K562 (cell line): ENCODE measurements at regions not wholly inside any gene's neighbourhood (a gene's known extent, or its start where the extent isn't known, plus 50 kb on each side); places are given as distances from the start of the nearest gene placed in this dataset.

Experiments
- ATAC-seq: fragments of 200-7000 bp; cut with Tn5 transposase; 3 replicates; pipeline ENCODE4 v1.9.1; 2020; ENCODE audit warnings: moderate library complexity
- BruUV-seq: library from RNA; stranded (reverse); fragments of 400-500 nt; replicated peaks from 2 replicates; lab custom pipeline; 2021; lab: Mats Ljungman, UMichigan
- CTCF ChIA-PET: fragments of 300-600 bp; formaldehyde crosslinking; extraction: SDS; loops from one replicate; lab custom pipeline; 2021; ENCODE audit warnings: low intra/inter-chr PET ratio; lab: Yijun Ruan, JAX
- POLR2A ChIA-PET: fragments of 300-600, 350-650 bp; sonication (Branson Sonifier 250); formaldehyde crosslinking; extraction: SDS; loops from one replicate; lab custom pipeline; 2021; ENCODE audit warnings: antibody characterized with exemption, inconsistent platforms; lab: Yijun Ruan, JAX
- DNase-seq, 4 experiments: peaks; one replicate each; pipeline versions ENCODE4 v3.0.0 to v3.0.0-alpha.2; 2011 to 2018; ENCODE audit warnings: low spot score in 3 of 4, mixed read lengths in 3 of 4; ENCODE audit errors: extremely low read depth in 1 of 4
- FAIRE-seq: peaks from 2 replicates; lab custom pipeline; 2011; peaks lifted over from hg19 to GRCh38; lab: Jason Lieb, UNC
- H2AFZ ChIP-seq: 2 replicates; pipeline ENCODE4 v1.6.0; 2011; ENCODE audit warnings: low read depth, low read length, control low read depth, inconsistent platforms
- H3K27ac ChIP-seq: fragments of 200-600 bp; 3 replicates; pipeline ENCODE4 v1.8.0; 2011; ENCODE audit warnings: low read depth, mild to moderate bottlenecking, control low read depth, inconsistent platforms, low read length, moderate library complexity, mixed read lengths; ENCODE audit errors: extremely low read depth
- H3K27me3 ChIP-seq, 2 experiments: fragments of 300-600 bp in 1 of 2; 2 replicates in 1 of 2; 3 replicates in 1 of 2; pipeline versions ENCODE4 v1.6.0 to v1.8.0; 2011; ENCODE audit warnings: inconsistent platforms in 2 of 2, low read length in 2 of 2, mild to moderate bottlenecking in 1 of 2, mixed read lengths in 1 of 2, moderate library complexity in 1 of 2; ENCODE audit not compliant: control insufficient read depth in 2 of 2, insufficient read depth in 2 of 2
- H3K36me3 ChIP-seq: fragments of 300-600 bp; 3 replicates; pipeline ENCODE4 v1.8.0; 2011; ENCODE audit warnings: mild to moderate bottlenecking, low read length, inconsistent platforms; ENCODE audit not compliant: control insufficient read depth, insufficient read depth
- H3K4me1 ChIP-seq, 2 experiments: fragments of 200-600 bp in 1 of 2; replicated peaks in 1 of 2; 2 replicates in 1 of 2; 3 replicates in 1 of 2; pipeline versions ENCODE4 v1.5.1 to v1.8.0; 2011; ENCODE audit warnings: inconsistent platforms in 2 of 2, low read length in 2 of 2, mild to moderate bottlenecking in 1 of 2, mixed read lengths in 1 of 2, moderate library complexity in 1 of 2; ENCODE audit not compliant: control insufficient read depth in 2 of 2, insufficient read depth in 2 of 2
- H3K4me2 ChIP-seq: 2 replicates; pipeline ENCODE4 v1.6.1; 2011; ENCODE audit warnings: low read length, control low read depth, inconsistent platforms, mixed read lengths; ENCODE audit not compliant: insufficient read depth
- H3K4me3 ChIP-seq: fragments of 200-600 bp; sonication (generic), shearing (Covaris generic); 2 replicates; pipeline ENCODE4 v1.5.1; 2016; ENCODE audit warnings: control low read depth, inconsistent platforms
- H3K79me2 ChIP-seq: fragments of 200-600 bp; 3 replicates; pipeline ENCODE4 v1.8.0; 2011; ENCODE audit warnings: low read length, inconsistent platforms; ENCODE audit not compliant: control insufficient read depth, insufficient read depth
- H3K9ac ChIP-seq, 2 experiments: 2 replicates each; pipeline versions ENCODE4 v1.6.0 to v1.6.1; 2011; ENCODE audit warnings: low read depth in 2 of 2, low read length in 2 of 2, control low read depth in 1 of 2, inconsistent platforms in 1 of 2, mild to moderate bottlenecking in 1 of 2, mixed read lengths in 1 of 2; ENCODE audit not compliant: insufficient read depth in 1 of 2
- H3K9me1 ChIP-seq: one replicate; pipeline ENCODE4 v1.6.0; 2011; ENCODE audit warnings: inconsistent platforms, mild to moderate bottlenecking, low read length, moderate library complexity; ENCODE audit not compliant: control insufficient read depth, insufficient read depth
- H3K9me3 ChIP-seq: replicated peaks from 2 replicates; pipeline ENCODE4 v1.5.1; 2011; ENCODE audit warnings: low read depth, low read length, inconsistent platforms; ENCODE audit not compliant: control insufficient read depth, insufficient read depth
- H4K20me1 ChIP-seq: replicated peaks from 2 replicates; pipeline ENCODE4 v1.6.1; 2011; ENCODE audit warnings: low read length, inconsistent platforms, mixed read lengths; ENCODE audit not compliant: control insufficient read depth, insufficient read depth
- FOXA3 ChIP-seq, 2 experiments: fragments of 450-650 bp in 1 of 2; sonication (generic) in 1 of 2; formaldehyde crosslinking; IDR thresholded peaks in 1 of 2; conservative IDR thresholded peaks in 1 of 2; 2 replicates each; pipeline versions ENCODE4 v1.4.0 to v1.8.0; 2020 to 2022; ENCODE audit warnings: mild to moderate bottlenecking in 2 of 2, missing genetic modification reagents in 1 of 2
- MAZ ChIP-seq, 2 experiments: fragments of 450-650 bp in 1 of 2; sonication (generic) in 1 of 2; formaldehyde crosslinking; IDR thresholded peaks in 1 of 2; conservative IDR thresholded peaks in 1 of 2; 2 replicates each; pipeline versions ENCODE4 v1.4.0 to v1.5.0; 2020; ENCODE audit warnings: mild to moderate bottlenecking in 1 of 2, missing genetic modification reagents in 1 of 2
- MEF2D ChIP-seq: conservative IDR thresholded peaks from 2 replicates; pipeline ENCODE4 v1.6.1; 2016; ENCODE audit warnings: low read depth, missing genetic modification characterization, missing compliant biosample characterization
- RAD21 ChIP-seq, 2 experiments: fragments of 250-450 bp in 1 of 2; fragments of 450-650 bp in 1 of 2; sonication (Bioruptor Pico) in 1 of 2; formaldehyde crosslinking in 1 of 2; IDR thresholded peaks in 1 of 2; conservative IDR thresholded peaks in 1 of 2; 2 replicates each; pipeline versions ENCODE4 v1.4.0 to v1.8.0; 2020 to 2022; ENCODE audit warnings: mild to moderate bottlenecking in 2 of 2, moderate library complexity in 1 of 2
- TARDBP ChIP-seq: fragments of 450-650 bp; IDR thresholded peaks from 2 replicates; pipeline ENCODE4 v1.6.1; 2016
- TOE1 ChIP-seq, 2 experiments: fragments of 450-650 bp in 1 of 2; sonication (generic) in 1 of 2; formaldehyde crosslinking in 1 of 2; IDR thresholded peaks; 2 replicates each; pipeline versions ENCODE4 v1.7.1 to v1.8.0; 2016 to 2022; ENCODE audit warnings: borderline replicate concordance in 2 of 2, mild to moderate bottlenecking in 2 of 2, antibody characterized with exemption in 1 of 2, inconsistent platforms in 1 of 2, low read depth in 1 of 2, missing genetic modification reagents in 1 of 2, moderate library complexity in 1 of 2
- ZNF764 ChIP-seq: fragments of 250-450 bp; sonication (Bioruptor Pico); IDR thresholded peaks from 2 replicates; pipeline ENCODE4 v1.4.0; 2020; ENCODE audit warnings: low read depth, mild to moderate bottlenecking, moderate library complexity
- WGBS: fragments of 100-300 bp; shearing (Covaris generic); methylation state at CpG from one replicate; pipeline ENCODE4 v1.1.6; 2016; ENCODE audit warnings: low coverage, mixed read lengths; ENCODE audit not compliant: insufficient coverage; ENCODE audit errors: missing lambda C conversion rate; 5-methylcytosine and 5-hydroxymethylcytosine counted together
- in situ Hi-C: fragments of 300-500 bp; cut with MboI; formaldehyde crosslinking; loops from 4 replicates; pipeline ENCODE4 v1.15.0; 2018; ENCODE audit warnings: inconsistent platforms, mixed read lengths
- intact Hi-C: fragments of 100-400 bp; cut with micrococcal nuclease; formaldehyde crosslinking; loops from 2 replicates; pipeline ENCODE4 v1.14.2; 2022
- TF ChIP-seq, protein P1 (sequence below), 3 experiments: IDR thresholded peaks in 2 of 3; conservative IDR thresholded peaks in 1 of 3; 2 replicates each; pipeline ENCODE4 v1.5.1; 2011 to 2012; ENCODE audit warnings: low read length in 3 of 3, mild to moderate bottlenecking in 3 of 3, control low read depth in 2 of 3, improper control_type of control experiment in 1 of 3, inconsistent platforms in 1 of 3, low read depth in 1 of 3, mixed read lengths in 1 of 3, moderate library complexity in 1 of 3; ENCODE audit not compliant: insufficient read depth in 2 of 3
- TF ChIP-seq, protein P2 (sequence below): fragments of 150-350 bp; IDR thresholded peaks from 2 replicates; pipeline ENCODE4 v1.6.1; 2014; ENCODE audit warnings: low read depth, mild to moderate bottlenecking, low read length, borderline replicate concordance

- 0 out of 2 replicates have a peak overlapping the region, but pooled peaks have one; percentile 9 for H2AFZ ChIP-seq
- intact Hi-C loops (loop anchor here (5.0 kb wide), 1 partner anchor 65 kb away; the partner anchor contains the start of gene LEKR1), in situ Hi-C loops (no loop called here)
- ATAC-seq (peak; percentile 67; the same call in 2 of the 3 replicates), FAIRE-seq (peak; percentile 65), DNase-seq (no peak)
- WGBS, result 47% methylated on average over 4 of the region's 4 CpGs
- H3K4me2 ChIP-seq, result no peak overlapping the region
- H3K79me2 ChIP-seq, result no peaks in the 10 kb centered on the region
- H3K27me3 ChIP-seq, result no peaks in the 10 kb centered on the region
- BruUV-seq, result no TSS peak
- no peaks in the 10 kb centered on the region for H3K9me3 ChIP-seq
- no peaks in the 10 kb centered on the region for H4K20me1 ChIP-seq
- H3K4me1 ChIP-seq, result peaks cover 0 to 17% of the 10 kb centered on the region in 2 experiments; a peak in 3 of 5 replicates
- no peak overlapping the region for H3K4me3 ChIP-seq
- no peaks in the 10 kb centered on the region for H3K36me3 ChIP-seq
- POLR2A ChIA-PET, result interaction anchor here (0.7 to 1.9 kb wide), 6 partner anchors 8 to 212 kb away, joined by 3 to 7 read pairs (median 4); no protein-coding TSS in a partner anchor
- peak; percentile 98 for TF ChIP-seq ZNF764
- TF ChIP-seq TOE1 (IDR thresholded peaks at IDR 0.05; ENCODE audit: borderline replicate concordance), result no peak
- TF ChIP-seq TOE1 (CRISPR knock-in tag; IDR thresholded peaks at IDR 0.05; ENCODE audit: borderline replicate concordance, low read depth), result no peak
- TF ChIP-seq, protein P1, sequence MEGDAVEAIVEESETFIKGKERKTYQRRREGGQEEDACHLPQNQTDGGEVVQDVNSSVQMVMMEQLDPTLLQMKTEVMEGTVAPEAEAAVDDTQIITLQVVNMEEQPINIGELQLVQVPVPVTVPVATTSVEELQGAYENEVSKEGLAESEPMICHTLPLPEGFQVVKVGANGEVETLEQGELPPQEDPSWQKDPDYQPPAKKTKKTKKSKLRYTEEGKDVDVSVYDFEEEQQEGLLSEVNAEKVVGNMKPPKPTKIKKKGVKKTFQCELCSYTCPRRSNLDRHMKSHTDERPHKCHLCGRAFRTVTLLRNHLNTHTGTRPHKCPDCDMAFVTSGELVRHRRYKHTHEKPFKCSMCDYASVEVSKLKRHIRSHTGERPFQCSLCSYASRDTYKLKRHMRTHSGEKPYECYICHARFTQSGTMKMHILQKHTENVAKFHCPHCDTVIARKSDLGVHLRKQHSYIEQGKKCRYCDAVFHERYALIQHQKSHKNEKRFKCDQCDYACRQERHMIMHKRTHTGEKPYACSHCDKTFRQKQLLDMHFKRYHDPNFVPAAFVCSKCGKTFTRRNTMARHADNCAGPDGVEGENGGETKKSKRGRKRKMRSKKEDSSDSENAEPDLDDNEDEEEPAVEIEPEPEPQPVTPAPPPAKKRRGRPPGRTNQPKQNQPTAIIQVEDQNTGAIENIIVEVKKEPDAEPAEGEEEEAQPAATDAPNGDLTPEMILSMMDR (IDR thresholded peaks at IDR 0.05 in 2 of 3, conservative IDR thresholded peaks at IDR 0.05 in 1 of 3; ENCODE audit: insufficient read depth in 2 of 3, low read depth in 1 of 3, low read length in 3 of 3), result peak in 1 of 3 experiments; percentile 24; a peak in 1 of 6 replicates
- 0 out of 4 replicates have a peak, but pooled peaks of 1 of the 2 experiments have one; percentile 13 for TF ChIP-seq FOXA3 (CRISPR knock-in tag; conservative IDR thresholded peaks at IDR 0.05 in 1 of 2, IDR thresholded peaks at IDR 0.05 in 1 of 2)
- TF ChIP-seq MAZ (CRISPR knock-in tag; conservative IDR thresholded peaks at IDR 0.05 in 1 of 2, IDR thresholded peaks at IDR 0.05 in 1 of 2), result no peak
- TF ChIP-seq RAD21 (CRISPR knock-in tag; conservative IDR thresholded peaks at IDR 0.05 in 1 of 2, IDR thresholded peaks at IDR 0.05 in 1 of 2), result peak in 1 of 2 experiments; percentile 21; a peak in 1 of 4 replicates
- TF ChIP-seq, protein P2, sequence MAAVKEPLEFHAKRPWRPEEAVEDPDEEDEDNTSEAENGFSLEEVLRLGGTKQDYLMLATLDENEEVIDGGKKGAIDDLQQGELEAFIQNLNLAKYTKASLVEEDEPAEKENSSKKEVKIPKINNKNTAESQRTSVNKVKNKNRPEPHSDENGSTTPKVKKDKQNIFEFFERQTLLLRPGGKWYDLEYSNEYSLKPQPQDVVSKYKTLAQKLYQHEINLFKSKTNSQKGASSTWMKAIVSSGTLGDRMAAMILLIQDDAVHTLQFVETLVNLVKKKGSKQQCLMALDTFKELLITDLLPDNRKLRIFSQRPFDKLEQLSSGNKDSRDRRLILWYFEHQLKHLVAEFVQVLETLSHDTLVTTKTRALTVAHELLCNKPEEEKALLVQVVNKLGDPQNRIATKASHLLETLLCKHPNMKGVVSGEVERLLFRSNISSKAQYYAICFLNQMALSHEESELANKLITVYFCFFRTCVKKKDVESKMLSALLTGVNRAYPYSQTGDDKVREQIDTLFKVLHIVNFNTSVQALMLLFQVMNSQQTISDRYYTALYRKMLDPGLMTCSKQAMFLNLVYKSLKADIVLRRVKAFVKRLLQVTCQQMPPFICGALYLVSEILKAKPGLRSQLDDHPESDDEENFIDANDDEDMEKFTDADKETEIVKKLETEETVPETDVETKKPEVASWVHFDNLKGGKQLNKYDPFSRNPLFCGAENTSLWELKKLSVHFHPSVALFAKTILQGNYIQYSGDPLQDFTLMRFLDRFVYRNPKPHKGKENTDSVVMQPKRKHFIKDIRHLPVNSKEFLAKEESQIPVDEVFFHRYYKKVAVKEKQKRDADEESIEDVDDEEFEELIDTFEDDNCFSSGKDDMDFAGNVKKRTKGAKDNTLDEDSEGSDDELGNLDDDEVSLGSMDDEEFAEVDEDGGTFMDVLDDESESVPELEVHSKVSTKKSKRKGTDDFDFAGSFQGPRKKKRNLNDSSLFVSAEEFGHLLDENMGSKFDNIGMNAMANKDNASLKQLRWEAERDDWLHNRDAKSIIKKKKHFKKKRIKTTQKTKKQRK, result no peak
- TF ChIP-seq TARDBP, result no peak
- no peak for TF ChIP-seq MEF2D
- H3K9ac ChIP-seq, result no peak overlapping the region
- no peak overlapping the region for H3K27ac ChIP-seq
- H3K9me1 ChIP-seq, result no peaks in the 10 kb centered on the region
- CTCF ChIA-PET, result no interaction called here
Measured at GRCh38 chr3:156761713-156762451, 64.3 kb upstream of the LEKR1 start.
